IPS-18c (cell line): ENCODE measurements at regions not wholly inside any gene's neighbourhood (a gene's known extent, or its start where the extent isn't known, plus 50 kb on each side); places are given as distances from the start of the nearest gene placed in this dataset.

ENCODE experiments used
- H3K4me3 ChIP-seq: 2 replicates; pipeline ENCODE4 v1.7.0; 2013; ENCODE audit warnings: low read depth, mild to moderate bottlenecking, low read length, moderate library complexity; ENCODE audit not compliant: insufficient read depth
- H3K9me3 ChIP-seq: one replicate; pipeline ENCODE4 v1.6.1; 2013; ENCODE audit warnings: mild to moderate bottlenecking, low read length, moderate library complexity; ENCODE audit not compliant: control insufficient read depth, insufficient read depth

- H3K9me3 ChIP-seq = no peaks in the 10 kb centered on the region
- no peak overlapping the region for H3K4me3 ChIP-seq
Observed at GRCh38 chr5:2696156-2696807, 55.2 kb downstream of the IRX2 start.

- Histone ChIP-seq H3K4me3 (no peak overlapping the region), H3K9me3 (no peaks in the 10 kb centered on the region)
Observed at GRCh38 chr5:2695200-2695891, 56.1 kb downstream of the IRX2 start.

GRCh38 chr5:2691530-2691929 is 59.9 kb downstream of the IRX2 start:
- Histone ChIP-seq H3K9me3 (no peaks in the 10 kb centered on the region), H3K4me3 (no peak overlapping the region)

DNA sequence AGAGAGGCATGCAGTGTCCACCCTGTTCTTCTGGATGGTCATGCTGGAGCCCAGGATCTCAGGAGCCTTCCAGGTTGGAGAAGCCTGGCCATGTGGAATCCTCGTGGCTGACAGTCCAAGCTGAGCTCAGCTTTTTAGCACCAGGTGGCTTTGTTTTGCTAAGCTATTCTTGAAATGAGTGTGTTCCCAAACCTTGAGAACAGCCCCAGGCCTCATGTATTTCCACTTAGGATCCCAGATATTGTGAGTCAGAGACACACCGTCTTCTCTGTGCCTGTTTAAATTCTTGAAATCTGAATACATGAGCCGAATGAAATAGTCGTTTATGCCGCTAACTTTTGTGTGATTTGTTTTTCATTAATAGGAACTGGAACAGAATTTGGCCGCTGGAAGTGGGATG is 61.2 kb downstream of the IRX2 start:
- no peak overlapping the region for H3K4me3 ChIP-seq
- no peaks in the 10 kb centered on the region for H3K9me3 ChIP-seq

DNA sequence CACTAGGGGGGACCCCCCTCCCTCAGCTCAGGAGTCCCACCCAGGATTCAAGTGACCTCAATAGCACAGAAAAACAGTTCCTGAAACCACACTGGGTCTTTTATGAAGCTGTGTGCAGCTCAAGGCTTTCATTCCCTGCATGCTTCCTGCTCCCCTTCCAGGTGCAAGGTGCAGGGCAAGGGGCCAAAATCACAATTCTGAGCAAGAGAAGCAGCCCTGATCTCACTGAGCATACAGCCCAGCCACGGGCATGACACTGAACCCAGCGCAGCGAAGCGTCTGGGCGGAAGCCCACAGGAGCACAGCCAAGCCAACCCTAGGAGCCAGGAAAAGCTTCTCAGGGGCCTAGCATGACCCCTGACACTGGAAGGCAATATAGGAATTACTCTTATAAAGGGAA is 62.9 kb downstream of the IRX2 start:
- H3K9me3 ChIP-seq = no peaks in the 10 kb centered on the region
- no peak overlapping the region for H3K4me3 ChIP-seq

GRCh38 chr5:2687746-2688145 is 63.7 kb downstream of the IRX2 start:
- Histone ChIP-seq H3K4me3 (no peak overlapping the region), H3K9me3 (no peaks in the 10 kb centered on the region)

GRCh38 chr5:2686321-2687124 is 65.0 kb downstream of the IRX2 start:
- Histone ChIP-seq H3K9me3 (no peaks in the 10 kb centered on the region), H3K4me3 (no peak overlapping the region)

DNA sequence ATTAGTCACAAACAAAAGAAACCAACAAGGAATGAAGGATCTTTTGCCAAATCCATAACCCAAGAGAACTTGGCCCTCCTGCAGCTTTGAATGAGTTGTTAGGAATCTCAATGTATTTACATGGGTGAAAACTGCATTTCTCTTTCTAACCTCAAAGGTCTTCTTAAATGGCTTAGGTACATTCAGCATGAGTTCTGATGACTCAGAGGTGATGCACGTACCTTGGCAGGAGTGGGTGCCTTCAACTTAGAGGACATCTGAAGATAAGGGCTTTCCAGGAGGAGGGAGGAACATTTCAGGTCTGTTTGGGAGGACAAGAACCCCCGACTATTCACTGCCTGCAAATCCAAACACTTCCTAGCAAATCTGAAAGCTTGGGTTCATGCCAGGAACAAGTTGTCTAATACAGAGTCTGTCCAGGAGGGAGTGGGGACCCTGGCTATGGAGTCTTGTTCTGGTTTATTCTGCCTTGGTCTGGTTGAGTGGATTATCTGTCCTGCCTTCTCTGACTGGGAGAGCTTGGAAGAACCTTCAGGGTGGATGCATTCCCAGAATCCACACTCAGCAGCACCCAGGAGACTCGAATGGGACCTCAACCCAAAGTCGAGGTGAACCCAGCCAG is 65.7 kb downstream of the IRX2 start:
- H3K4me3 ChIP-seq = no peak overlapping the region
- H3K9me3 ChIP-seq = no peaks in the 10 kb centered on the region

GRCh38 chr5:2684606-2685005 is 66.9 kb downstream of the IRX2 start:
- H3K4me3 ChIP-seq = no peak overlapping the region
- no peaks in the 10 kb centered on the region for H3K9me3 ChIP-seq

DNA sequence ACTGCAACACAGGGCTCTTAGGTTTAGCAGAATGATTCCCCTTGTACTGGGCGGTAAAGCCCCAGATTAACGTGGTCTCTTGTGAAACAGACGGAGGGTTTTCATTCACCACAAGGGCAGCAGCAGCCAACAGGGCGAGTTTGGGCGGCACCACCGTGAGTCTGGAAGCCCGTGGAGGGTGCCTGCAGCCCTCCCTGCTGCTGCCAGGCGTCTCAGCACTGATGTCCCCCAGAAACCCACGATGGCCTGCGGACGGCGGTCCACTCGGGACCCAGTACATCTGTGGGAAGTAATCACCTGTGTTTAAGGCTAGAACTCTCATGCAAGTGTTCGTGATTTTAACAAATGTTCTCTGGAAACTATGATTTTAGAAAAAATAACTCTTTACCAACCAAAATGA is 67.8 kb downstream of the IRX2 start:
- Histone ChIP-seq H3K4me3 (no peak overlapping the region), H3K9me3 (no peaks in the 10 kb centered on the region)

- Histone ChIP-seq H3K9me3 (no peaks in the 10 kb centered on the region), H3K4me3 (no peak overlapping the region)
Observed at GRCh38 chr5:2681476-2681875, 70.0 kb downstream of the IRX2 start.

- no peaks in the 10 kb centered on the region for H3K9me3 ChIP-seq
- no peak overlapping the region for H3K4me3 ChIP-seq
Observed at GRCh38 chr5:2680979-2681378, 70.5 kb downstream of the IRX2 start.

GRCh38 chr5:2677689-2678088 is 73.8 kb downstream of the IRX2 start:
- Histone ChIP-seq H3K9me3 (no peaks in the 10 kb centered on the region), H3K4me3 (no peak overlapping the region)

- no peak overlapping the region for H3K4me3 ChIP-seq
Observed at GRCh38 chr5:2675548-2675947, 75.9 kb downstream of the IRX2 start.

GRCh38 chr5:2674456-2674855 is 77.0 kb downstream of the IRX2 start:
- Histone ChIP-seq H3K4me3 (no peak overlapping the region), H3K9me3 (no peaks in the 10 kb centered on the region)

More at GRCh38 chr5:2675548-2675947, 75.9 kb downstream of the IRX2 start:
- H3K9me3 ChIP-seq = no peaks in the 10 kb centered on the region

GRCh38 chr5:2670940-2671339 is 80.5 kb downstream of the IRX2 start:
- no peak overlapping the region for H3K4me3 ChIP-seq
- H3K9me3 ChIP-seq = no peaks in the 10 kb centered on the region

DNA sequence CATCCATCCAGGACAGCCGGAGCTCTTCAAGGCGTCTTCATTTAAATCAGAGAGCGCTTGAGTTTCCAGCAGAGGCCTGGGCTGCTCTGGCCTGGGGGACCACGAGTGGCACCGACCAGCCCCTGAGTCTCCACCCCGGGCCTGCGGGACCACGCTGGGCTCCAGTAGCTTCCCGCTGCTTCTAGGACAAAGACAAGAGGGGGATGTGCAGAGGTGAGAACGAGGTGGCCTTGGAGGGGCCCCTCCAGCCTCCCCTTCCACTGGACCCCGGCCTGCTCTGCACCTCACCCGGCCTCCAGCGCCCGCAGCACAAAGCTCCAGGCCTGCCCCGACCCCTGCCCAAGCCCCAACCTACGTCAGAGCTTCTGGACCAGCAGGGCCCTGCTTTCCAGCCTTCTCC is 81.6 kb downstream of the IRX2 start:
- Histone ChIP-seq H3K4me3 (no peak overlapping the region), H3K9me3 (no peaks in the 10 kb centered on the region)

DNA sequence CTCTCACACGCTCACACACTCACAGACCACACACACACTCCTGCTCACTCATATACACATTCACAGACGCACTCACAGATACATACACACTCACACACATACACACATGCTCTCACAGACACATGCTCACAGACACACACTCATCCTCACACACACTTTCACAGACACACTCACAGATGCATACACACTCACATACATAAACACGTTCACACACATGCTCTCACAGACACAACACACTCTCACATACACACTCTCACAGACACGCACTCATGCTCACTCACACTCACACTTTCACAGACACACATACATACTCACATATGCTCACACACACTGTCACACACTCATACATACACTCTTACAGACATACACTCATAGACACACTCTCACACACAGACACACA is 82.2 kb downstream of the IRX2 start:
- no peak overlapping the region for H3K4me3 ChIP-seq

More for the DNA sequence above, 82.2 kb downstream of the IRX2 start:
- no peaks in the 10 kb centered on the region for H3K9me3 ChIP-seq
